Left cardiac atrium (tissue), 4 donors: ENCODE measurements at regions not wholly inside any gene's neighbourhood (a gene's known extent, or its start where the extent isn't known, plus 50 kb on each side); places are given as distances from the start of the nearest gene placed in this dataset.
"Not testable (repeated sequence)": the region's sequence is repeated elsewhere in the genome, so short reads cannot be mapped to it uniquely, and the experiment has no call there.

Source experiments
- ATAC-seq, 2 donors: fragments of 200-7000 bp; cut with Tn5 transposase; one replicate each; pipeline ENCODE4 v1.9.1; 2020; ENCODE audit warnings: mild to moderate bottlenecking in 2 of 2, moderate library complexity in 2 of 2
- DNase-seq: peaks from one replicate; pipeline ENCODE4 v3.0.0-alpha.2; 2020
- intact Hi-C, 2 donors: fragments of 100-400 bp; cut with DNase I; formaldehyde crosslinking; loops; one replicate each; pipeline versions ENCODE4 v1.14.1 to v1.15.1; 2022 to 2023
- donor health status: DM: no; HTN: yes; CAD: no.
- donor health status: DM: no; HTN: yes; CAD: no; lungs with severe emphysema.
- donor health status: DM: yes; HTN: yes; CAD: no.
- donor health status: Dilated cardiomyopathy.

- intact Hi-C loops = no loop called here
- no peak for ATAC-seq
- DNase-seq = no peak
These were observed 54.4 kb upstream of the BMP4 start for GRCh38 chr14:54010981-54011380.

- ATAC-seq (no peak), DNase-seq (no peak)
- intact Hi-C loops = no loop called here
These were observed 66.4 kb upstream of the BMP4 start for GRCh38 chr14:54023027-54023426.

- ATAC-seq = no peak
- intact Hi-C loops = no loop called here
- no peak for DNase-seq
These were observed 69.0 kb upstream of the BMP4 start for GRCh38 chr14:54025661-54026060.

GRCh38 chr14:54026671-54027070 lies 70.0 kb upstream of the BMP4 start:
- no peak for ATAC-seq
- intact Hi-C loops = no loop called here

DNA sequence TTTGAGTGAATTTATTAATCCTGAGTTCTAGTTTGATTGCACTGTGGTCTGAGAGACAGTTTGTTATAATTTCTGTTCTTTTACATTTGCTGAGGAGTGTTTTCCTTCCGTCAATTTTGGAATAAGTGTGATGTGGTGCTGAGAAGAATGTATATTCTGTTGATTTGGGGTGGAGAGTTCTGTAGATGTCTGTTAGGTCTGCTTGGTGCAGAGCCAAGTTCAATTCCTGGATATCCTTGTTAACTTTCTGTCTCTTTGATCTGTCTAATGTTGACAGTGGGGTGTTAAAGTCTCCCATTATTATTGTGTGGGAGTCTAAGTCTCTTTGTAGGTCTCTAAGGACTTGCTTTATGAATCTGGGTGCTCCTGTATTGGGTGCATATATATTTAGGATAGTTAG lies 74.4 kb upstream of the BMP4 start:
- ATAC-seq, DNase-seq, intact Hi-C loops: not testable (repeated sequence)

More at GRCh38 chr14:54026671-54027070, 70.0 kb upstream of the BMP4 start:
- DNase-seq = no peak

DNA sequence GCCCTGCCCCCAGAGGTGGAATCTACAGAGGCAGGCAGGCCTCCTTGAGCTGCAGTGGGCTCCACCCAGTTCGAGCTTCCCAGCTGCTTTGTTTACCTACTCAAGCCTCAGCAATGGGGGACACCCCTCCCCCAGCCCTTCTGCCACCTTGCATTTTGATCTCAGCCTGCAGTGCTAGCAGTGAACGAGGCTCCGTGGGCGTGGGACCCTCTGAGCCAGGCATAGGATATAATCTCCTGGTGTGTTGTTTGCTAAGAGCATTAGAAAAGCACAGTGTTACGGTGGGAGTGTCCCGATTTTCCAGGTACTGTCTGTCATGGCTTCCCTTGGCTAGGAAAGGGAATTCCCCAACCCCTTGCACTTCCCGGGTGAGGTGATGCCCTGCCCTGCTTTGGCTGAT lies 76.7 kb upstream of the BMP4 start:
- ATAC-seq, intact Hi-C loops, DNase-seq: not testable (repeated sequence)

DNA sequence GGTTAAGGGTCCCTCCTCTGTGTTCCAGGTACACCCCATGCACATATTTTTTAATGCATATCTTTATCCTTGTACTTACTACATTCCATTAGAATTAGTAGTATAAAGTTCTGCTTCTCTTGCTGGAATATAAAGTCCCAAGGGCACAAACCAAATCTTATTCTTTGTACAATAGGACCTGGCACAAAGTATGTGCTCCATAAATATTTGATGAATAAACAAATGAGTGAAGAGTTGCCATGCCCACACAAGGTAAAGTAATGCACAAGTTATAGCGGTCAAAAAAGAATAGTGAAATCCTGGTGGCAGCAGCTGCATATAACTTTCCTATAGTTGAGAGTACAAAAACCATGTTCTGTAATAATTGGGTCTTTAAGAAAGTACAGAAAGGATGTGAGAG lies 82.1 kb upstream of the BMP4 start:
- ATAC-seq (no peak), DNase-seq (no peak)
- intact Hi-C loops = no loop called here

DNA sequence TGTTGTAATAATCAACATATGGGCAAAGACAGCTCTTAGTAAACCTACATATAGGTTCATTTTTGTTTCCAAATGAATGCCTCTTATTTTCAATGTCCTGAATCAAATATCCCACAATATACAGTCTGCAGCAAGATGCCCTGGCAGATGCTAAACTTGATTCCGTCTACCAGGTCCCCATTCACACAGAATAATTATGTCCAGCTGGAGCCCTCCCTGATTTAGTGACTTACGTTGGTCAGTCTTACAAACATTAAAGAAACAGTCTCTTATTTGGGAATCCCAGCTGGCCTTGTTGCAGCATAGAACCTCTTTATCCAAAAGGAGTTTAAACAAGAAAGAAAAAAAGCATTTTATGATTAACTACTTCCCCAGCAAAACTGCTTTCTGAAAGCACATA lies 82.7 kb upstream of the BMP4 start:
- intact Hi-C loops = no loop called here
- DNase-seq (no peak), ATAC-seq (no peak)

GRCh38 chr14:54040846-54041245 lies 84.2 kb upstream of the BMP4 start:
- intact Hi-C loops = no loop called here
- no peak for ATAC-seq
- no peak for DNase-seq

GRCh38 chr14:54046250-54046649 lies 89.6 kb upstream of the BMP4 start:
- intact Hi-C loops = no loop called here
- no peak for ATAC-seq
- no peak for DNase-seq

GRCh38 chr14:54047645-54048308 lies 91.2 kb upstream of the BMP4 start:
- intact Hi-C loops = no loop called here
- ATAC-seq = no peak

DNA sequence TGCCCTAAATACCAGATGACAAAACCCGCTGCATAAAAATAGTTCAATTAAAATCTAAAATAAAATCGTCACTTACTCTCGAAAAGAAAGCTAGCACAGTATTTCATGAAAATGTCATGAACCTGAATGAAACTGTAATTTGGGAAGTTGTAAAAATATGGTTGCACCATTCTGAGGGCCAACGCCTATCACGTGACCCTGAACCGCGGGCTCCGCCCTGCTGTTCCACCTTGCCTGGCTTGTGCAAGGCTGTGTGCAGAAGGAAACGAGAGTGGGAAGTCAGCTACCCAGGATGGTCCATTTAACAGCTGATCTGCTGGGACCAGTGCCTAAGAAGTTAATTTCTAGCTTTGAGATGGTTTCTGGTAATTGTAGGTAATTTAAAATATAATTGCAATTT lies 91.7 kb upstream of the BMP4 start:
- ATAC-seq = no peak
- no peak for DNase-seq
- intact Hi-C loops = no loop called here

More at GRCh38 chr14:54047645-54048308, 91.2 kb upstream of the BMP4 start:
- no peak for DNase-seq

GRCh38 chr14:54048736-54049135 lies 92.1 kb upstream of the BMP4 start:
- ATAC-seq (no peak), DNase-seq (no peak)
- intact Hi-C loops = no loop called here

DNA sequence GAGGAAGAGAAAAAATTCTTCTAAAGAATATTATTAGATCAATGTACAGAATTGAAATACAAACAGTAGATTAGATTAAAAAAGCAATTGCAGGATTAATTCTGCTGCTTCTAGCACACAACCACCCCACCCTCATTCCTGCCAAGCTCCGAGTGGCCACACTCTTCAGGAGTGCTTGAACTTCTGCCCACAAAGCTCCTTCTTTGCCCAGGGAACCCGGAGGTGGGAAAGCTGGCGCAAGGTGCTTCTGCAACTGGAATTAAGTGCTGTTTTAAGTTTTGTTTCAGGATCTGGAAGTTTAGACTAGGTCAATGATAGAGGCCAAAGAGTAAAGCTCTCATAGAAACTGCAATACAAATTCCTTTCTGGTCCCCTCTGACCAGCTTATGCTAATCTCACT lies 94.1 kb upstream of the BMP4 start:
- ATAC-seq (no peak), DNase-seq (no peak)
- intact Hi-C loops = no loop called here

DNA sequence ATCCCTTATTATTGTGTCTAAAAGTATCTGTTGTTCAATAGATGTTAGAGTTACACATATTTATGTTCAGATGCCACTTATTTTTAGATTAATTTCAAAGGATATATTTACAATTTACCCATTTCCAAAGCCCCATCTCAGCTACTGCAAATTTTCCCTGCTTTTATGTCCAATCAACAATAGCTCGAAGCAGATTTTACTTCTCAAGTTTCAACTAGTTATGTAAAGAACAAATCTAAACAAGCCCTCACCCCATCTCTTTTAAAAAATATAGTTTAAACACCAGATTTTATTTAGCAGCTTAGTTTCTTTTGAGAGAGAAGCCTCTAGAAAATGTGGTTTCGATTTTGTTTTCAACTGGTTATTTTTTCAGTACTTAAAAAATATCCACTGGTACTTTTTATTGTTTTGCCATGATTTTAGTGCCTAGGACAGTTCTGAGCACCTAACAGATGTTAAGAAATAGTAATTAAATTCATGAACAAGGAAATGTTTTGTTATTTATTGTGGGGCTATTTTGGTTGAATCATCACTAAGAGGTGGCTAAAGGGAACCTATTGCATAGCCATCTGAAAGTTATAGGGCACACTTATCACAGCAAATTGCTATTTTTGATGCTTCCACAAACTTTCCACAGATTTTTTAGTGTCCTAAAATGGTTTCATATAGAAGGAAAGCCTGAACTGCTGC lies 96.2 kb upstream of the BMP4 start:
- intact Hi-C loops = no loop called here
- ATAC-seq (no peak), DNase-seq (no peak)

GRCh38 chr14:54053386-54053745 lies 96.7 kb upstream of the BMP4 start:
- intact Hi-C loops = no loop called here
- no peak for ATAC-seq

GRCh38 chr14:54058505-54058904 lies 101.9 kb upstream of the BMP4 start:
- ATAC-seq = no peak
- no peak for DNase-seq
- intact Hi-C loops = no loop called here

More at GRCh38 chr14:54053386-54053745, 96.7 kb upstream of the BMP4 start:
- no peak for DNase-seq

DNA sequence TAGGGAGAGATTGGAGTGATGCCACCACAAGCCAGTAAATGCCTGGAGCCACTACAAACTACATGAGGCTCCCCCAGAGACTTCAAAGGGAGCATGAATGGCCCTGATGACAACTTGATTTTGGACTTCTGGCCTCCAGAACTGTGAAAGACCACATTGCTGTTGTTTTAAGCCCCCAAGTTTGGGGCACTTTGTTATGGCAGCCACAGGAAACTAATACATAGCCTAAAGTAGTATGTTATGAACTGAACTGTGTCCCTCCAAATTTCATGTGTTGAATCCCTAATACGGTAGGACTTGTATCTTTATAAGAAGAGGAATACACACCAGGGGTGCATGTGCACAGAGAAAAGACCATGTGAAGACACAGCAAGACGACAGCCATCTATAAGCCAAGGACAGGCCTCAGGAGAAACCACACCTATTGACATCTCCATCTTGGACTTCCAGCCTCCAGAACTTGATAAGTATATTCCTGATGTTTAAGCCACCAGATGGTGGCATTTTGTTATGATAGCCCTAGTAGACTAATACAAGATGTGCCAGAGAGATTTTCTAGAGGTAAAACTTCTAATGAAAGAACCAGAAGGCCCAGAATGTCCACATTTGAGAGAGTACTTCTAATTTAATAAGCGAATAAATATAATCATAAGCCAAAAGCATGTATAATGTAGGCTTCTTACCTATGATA lies 127.1 kb upstream of the BMP4 start:
- intact Hi-C loops = no loop called here
- DNase-seq (no peak), ATAC-seq (no peak)

- ATAC-seq = no peak
- intact Hi-C loops = no loop called here
These were observed 128.7 kb upstream of the BMP4 start for GRCh38 chr14:54085232-54085761.

GRCh38 chr14:54085841-54086240 lies 129.2 kb upstream of the BMP4 start:
- ATAC-seq (no peak), DNase-seq (no peak)
- intact Hi-C loops = no loop called here

More at GRCh38 chr14:54085232-54085761, 128.7 kb upstream of the BMP4 start:
- no peak for DNase-seq
